WTC11 (cell line): ENCODE measurements at regions not wholly inside any gene's neighbourhood (a gene's known extent, or its start where the extent isn't known, plus 50 kb on each side); places are given as distances from the start of the nearest gene placed in this dataset.

Experiments used
- ATAC-seq: fragments of 200-7000 bp; cut with Tn5 transposase; 2 replicates; pipeline ENCODE4 v1.10.0; 2021; ENCODE audit warnings: mild to moderate bottlenecking, moderate library complexity
- CTCF ChIA-PET: fragments of 300-600 bp; sonication (Branson Sonifier 250); formaldehyde crosslinking; loops from one replicate; lab custom pipeline; 2021; ENCODE audit warnings: antibody characterized with exemption; lab: Charles Lee
- POLR2A ChIA-PET: fragments of 350-600 bp; sonication (Branson Sonifier 250); formaldehyde crosslinking; loops from one replicate; lab custom pipeline; 2021; ENCODE audit warnings: antibody characterized with exemption; lab: Charles Lee
- DNase-seq: peaks from one replicate; pipeline ENCODE4 v3.0.0; 2021; ENCODE audit warnings: low spot score
- H3K27ac Mint-ChIP-seq: 2 replicates; pipeline ENCODE4 v1.8.0; 2021; ENCODE audit warnings: mixed read lengths
- H3K27me3 Mint-ChIP-seq: 2 replicates; pipeline ENCODE4 v1.8.0; 2021; ENCODE audit warnings: low read depth, mild to moderate bottlenecking, moderate library complexity, mixed read lengths
- H3K36me3 Mint-ChIP-seq: 2 replicates; pipeline ENCODE4 v1.8.0; 2021; ENCODE audit warnings: mixed read lengths
- H3K4me1 Mint-ChIP-seq: 2 replicates; pipeline ENCODE4 v1.8.0; 2022; ENCODE audit warnings: mixed read lengths
- H3K4me3 Mint-ChIP-seq: 2 replicates; pipeline ENCODE4 v1.8.0; 2021; ENCODE audit warnings: mild to moderate bottlenecking, moderate library complexity, mixed read lengths
- H3K9me3 Mint-ChIP-seq: 2 replicates; pipeline ENCODE4 v1.8.0; 2021; ENCODE audit warnings: mixed read lengths
- ATF1 ChIP-seq: sonication (generic); formaldehyde crosslinking; IDR thresholded peaks from 2 replicates; pipeline ENCODE4 v1.8.1; 2023; ENCODE audit warnings: mild to moderate bottlenecking, moderate library complexity, missing genetic modification reagents
- CREM ChIP-seq: sonication (generic); formaldehyde crosslinking; IDR thresholded peaks from 2 replicates; pipeline ENCODE4 v1.8.1; 2022; ENCODE audit warnings: mild to moderate bottlenecking, missing genetic modification reagents, moderate library complexity
- GRHL2 ChIP-seq: fragments of 250-450 bp; sonication (Bioruptor Pico); IDR thresholded peaks from 2 replicates; pipeline ENCODE4 v1.8.0; 2022; ENCODE audit warnings: mild to moderate bottlenecking, moderate library complexity; ENCODE audit not compliant: insufficient replicate concordance, severe bottlenecking
- JAZF1 ChIP-seq: fragments of 250-450 bp; sonication (Bioruptor Pico); IDR thresholded peaks from 2 replicates; pipeline ENCODE4 v1.9.0; 2021; ENCODE audit warnings: moderate library complexity, mild to moderate bottlenecking, inconsistent platforms
- KAT7 ChIP-seq: sonication (generic); formaldehyde crosslinking; IDR thresholded peaks from 2 replicates; pipeline ENCODE4 v1.8.1; 2023; ENCODE audit warnings: missing genetic modification reagents, mild to moderate bottlenecking, borderline replicate concordance
- NR1H2 ChIP-seq: sonication (generic); formaldehyde crosslinking; IDR thresholded peaks from 2 replicates; pipeline ENCODE4 v1.9.0; 2021; ENCODE audit warnings: mild to moderate bottlenecking, moderate library complexity, missing genetic modification reagents
- PRRX2 ChIP-seq: fragments of 250-450 bp; sonication (Bioruptor Pico); IDR thresholded peaks from 2 replicates; pipeline ENCODE4 v1.8.0; 2021; ENCODE audit warnings: mild to moderate bottlenecking
- ZNF121 ChIP-seq: sonication (generic); formaldehyde crosslinking; IDR thresholded peaks from 2 replicates; pipeline ENCODE4 v1.8.0; 2023; ENCODE audit warnings: missing genetic modification reagents
- ZNF138 ChIP-seq: sonication (generic); formaldehyde crosslinking; conservative IDR thresholded peaks from 2 replicates; pipeline ENCODE4 v1.8.1; 2022; ENCODE audit warnings: mild to moderate bottlenecking, moderate library complexity, missing genetic modification reagents
- ZNF232 ChIP-seq: sonication (generic); formaldehyde crosslinking; IDR thresholded peaks from 2 replicates; pipeline ENCODE4 v1.8.0; 2022; ENCODE audit warnings: mild to moderate bottlenecking, missing genetic modification reagents
- ZNF317 ChIP-seq: sonication (generic); formaldehyde crosslinking; IDR thresholded peaks from 2 replicates; pipeline ENCODE4 v1.8.1; 2023; ENCODE audit warnings: low read depth, mild to moderate bottlenecking, moderate library complexity, missing genetic modification reagents, borderline replicate concordance
- ZNF396 ChIP-seq: fragments of 250-450 bp; sonication (Bioruptor Pico); IDR thresholded peaks from 2 replicates; pipeline ENCODE4 v1.8.0; 2021; ENCODE audit warnings: mild to moderate bottlenecking, moderate library complexity, borderline replicate concordance
- TF ChIP-seq, protein P1 (sequence below): sonication (generic); formaldehyde crosslinking; IDR thresholded peaks from 2 replicates; pipeline ENCODE4 v1.8.1; 2022; ENCODE audit warnings: mild to moderate bottlenecking, missing genetic modification reagents, moderate library complexity, borderline replicate concordance
- TF ChIP-seq, protein P2 (sequence below): sonication (generic); formaldehyde crosslinking; IDR thresholded peaks from 2 replicates; pipeline ENCODE4 v1.8.1; 2023; ENCODE audit warnings: mild to moderate bottlenecking, missing genetic modification reagents, moderate library complexity
- TF ChIP-seq, protein P3 (sequence below): sonication (generic); formaldehyde crosslinking; IDR thresholded peaks from 2 replicates; pipeline ENCODE4 v1.8.0; 2022; ENCODE audit warnings: mild to moderate bottlenecking, missing genetic modification reagents
- TF ChIP-seq, protein P4 (sequence below): sonication (generic); formaldehyde crosslinking; IDR thresholded peaks from 2 replicates; pipeline ENCODE4 v1.8.0; 2022; ENCODE audit warnings: mild to moderate bottlenecking, missing genetic modification reagents
- TF ChIP-seq, protein P5 (sequence below): sonication (generic); formaldehyde crosslinking; conservative IDR thresholded peaks from 2 replicates; pipeline ENCODE4 v1.8.1; 2023; ENCODE audit warnings: mild to moderate bottlenecking, low read depth, missing genetic modification reagents, moderate library complexity
- TF ChIP-seq, protein P6 (sequence below): sonication (generic); formaldehyde crosslinking; IDR thresholded peaks from 2 replicates; pipeline ENCODE4 v1.8.1; 2023; ENCODE audit warnings: mild to moderate bottlenecking, missing genetic modification reagents, borderline replicate concordance
- TF ChIP-seq, protein P7 (sequence below): fragments of 250-450 bp; sonication (Bioruptor Pico); IDR thresholded peaks from 2 replicates; pipeline ENCODE4 v1.9.0; 2021; ENCODE audit warnings: mild to moderate bottlenecking

DNA sequence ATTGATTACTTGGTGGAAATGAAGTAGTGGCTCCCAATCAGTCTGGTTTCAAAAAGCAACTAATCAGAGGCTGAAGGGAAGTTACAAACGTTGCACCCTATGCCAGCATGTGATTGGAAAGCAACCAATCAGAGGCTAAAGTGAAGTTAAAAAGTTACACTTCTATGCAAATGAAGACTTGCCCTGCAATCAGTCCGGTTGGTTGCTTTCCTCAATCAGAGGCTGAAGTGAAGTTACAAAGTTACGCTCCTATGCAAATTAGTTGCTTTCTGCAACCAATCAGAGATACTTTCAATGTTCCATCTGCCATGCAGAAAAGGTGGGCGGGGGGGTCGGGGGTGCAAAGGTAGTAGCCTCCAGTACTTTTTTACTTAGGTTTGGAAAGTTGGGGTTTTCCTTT lies 1077.1 kb downstream of the TYW1 start:
- peaks cover 23% of the 10 kb centered on the region for H3K9me3 Mint-ChIP-seq
- TF ChIP-seq NR1H2 (no peak), PRRX2 (CRISPR knock-in tag) (no peak), GRHL2 (CRISPR knock-in tag) (no peak), KAT7 (no peak), ZNF121 (no peak), ZNF138 (CRISPR knock-in tag) (no peak), ZNF317 (no peak), ZNF232 (CRISPR knock-in tag) (no peak), CREM (CRISPR knock-in tag) (no peak), ATF1 (CRISPR knock-in tag) (no peak), ZNF396 (CRISPR knock-in tag) (no peak), JAZF1 (CRISPR knock-in tag) (no peak)
- TF ChIP-seq, protein P1, sequence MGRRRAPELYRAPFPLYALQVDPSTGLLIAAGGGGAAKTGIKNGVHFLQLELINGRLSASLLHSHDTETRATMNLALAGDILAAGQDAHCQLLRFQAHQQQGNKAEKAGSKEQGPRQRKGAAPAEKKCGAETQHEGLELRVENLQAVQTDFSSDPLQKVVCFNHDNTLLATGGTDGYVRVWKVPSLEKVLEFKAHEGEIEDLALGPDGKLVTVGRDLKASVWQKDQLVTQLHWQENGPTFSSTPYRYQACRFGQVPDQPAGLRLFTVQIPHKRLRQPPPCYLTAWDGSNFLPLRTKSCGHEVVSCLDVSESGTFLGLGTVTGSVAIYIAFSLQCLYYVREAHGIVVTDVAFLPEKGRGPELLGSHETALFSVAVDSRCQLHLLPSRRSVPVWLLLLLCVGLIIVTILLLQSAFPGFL (CRISPR knock-in tag) = no peak
- TF ChIP-seq, protein P2, sequence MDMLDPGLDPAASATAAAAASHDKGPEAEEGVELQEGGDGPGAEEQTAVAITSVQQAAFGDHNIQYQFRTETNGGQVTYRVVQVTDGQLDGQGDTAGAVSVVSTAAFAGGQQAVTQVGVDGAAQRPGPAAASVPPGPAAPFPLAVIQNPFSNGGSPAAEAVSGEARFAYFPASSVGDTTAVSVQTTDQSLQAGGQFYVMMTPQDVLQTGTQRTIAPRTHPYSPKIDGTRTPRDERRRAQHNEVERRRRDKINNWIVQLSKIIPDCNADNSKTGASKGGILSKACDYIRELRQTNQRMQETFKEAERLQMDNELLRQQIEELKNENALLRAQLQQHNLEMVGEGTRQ (CRISPR knock-in tag) = no peak
- TF ChIP-seq, protein P3, sequence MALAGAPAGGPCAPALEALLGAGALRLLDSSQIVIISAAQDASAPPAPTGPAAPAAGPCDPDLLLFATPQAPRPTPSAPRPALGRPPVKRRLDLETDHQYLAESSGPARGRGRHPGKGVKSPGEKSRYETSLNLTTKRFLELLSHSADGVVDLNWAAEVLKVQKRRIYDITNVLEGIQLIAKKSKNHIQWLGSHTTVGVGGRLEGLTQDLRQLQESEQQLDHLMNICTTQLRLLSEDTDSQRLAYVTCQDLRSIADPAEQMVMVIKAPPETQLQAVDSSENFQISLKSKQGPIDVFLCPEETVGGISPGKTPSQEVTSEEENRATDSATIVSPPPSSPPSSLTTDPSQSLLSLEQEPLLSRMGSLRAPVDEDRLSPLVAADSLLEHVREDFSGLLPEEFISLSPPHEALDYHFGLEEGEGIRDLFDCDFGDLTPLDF (CRISPR knock-in tag) = no peak
- TF ChIP-seq, protein P4, sequence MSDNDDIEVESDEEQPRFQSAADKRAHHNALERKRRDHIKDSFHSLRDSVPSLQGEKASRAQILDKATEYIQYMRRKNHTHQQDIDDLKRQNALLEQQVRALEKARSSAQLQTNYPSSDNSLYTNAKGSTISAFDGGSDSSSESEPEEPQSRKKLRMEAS = no peak
- TF ChIP-seq, protein P5, sequence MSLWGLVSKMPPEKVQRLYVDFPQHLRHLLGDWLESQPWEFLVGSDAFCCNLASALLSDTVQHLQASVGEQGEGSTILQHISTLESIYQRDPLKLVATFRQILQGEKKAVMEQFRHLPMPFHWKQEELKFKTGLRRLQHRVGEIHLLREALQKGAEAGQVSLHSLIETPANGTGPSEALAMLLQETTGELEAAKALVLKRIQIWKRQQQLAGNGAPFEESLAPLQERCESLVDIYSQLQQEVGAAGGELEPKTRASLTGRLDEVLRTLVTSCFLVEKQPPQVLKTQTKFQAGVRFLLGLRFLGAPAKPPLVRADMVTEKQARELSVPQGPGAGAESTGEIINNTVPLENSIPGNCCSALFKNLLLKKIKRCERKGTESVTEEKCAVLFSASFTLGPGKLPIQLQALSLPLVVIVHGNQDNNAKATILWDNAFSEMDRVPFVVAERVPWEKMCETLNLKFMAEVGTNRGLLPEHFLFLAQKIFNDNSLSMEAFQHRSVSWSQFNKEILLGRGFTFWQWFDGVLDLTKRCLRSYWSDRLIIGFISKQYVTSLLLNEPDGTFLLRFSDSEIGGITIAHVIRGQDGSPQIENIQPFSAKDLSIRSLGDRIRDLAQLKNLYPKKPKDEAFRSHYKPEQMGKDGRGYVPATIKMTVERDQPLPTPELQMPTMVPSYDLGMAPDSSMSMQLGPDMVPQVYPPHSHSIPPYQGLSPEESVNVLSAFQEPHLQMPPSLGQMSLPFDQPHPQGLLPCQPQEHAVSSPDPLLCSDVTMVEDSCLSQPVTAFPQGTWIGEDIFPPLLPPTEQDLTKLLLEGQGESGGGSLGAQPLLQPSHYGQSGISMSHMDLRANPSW (CRISPR knock-in tag) = no peak
- TF ChIP-seq, protein P6, sequence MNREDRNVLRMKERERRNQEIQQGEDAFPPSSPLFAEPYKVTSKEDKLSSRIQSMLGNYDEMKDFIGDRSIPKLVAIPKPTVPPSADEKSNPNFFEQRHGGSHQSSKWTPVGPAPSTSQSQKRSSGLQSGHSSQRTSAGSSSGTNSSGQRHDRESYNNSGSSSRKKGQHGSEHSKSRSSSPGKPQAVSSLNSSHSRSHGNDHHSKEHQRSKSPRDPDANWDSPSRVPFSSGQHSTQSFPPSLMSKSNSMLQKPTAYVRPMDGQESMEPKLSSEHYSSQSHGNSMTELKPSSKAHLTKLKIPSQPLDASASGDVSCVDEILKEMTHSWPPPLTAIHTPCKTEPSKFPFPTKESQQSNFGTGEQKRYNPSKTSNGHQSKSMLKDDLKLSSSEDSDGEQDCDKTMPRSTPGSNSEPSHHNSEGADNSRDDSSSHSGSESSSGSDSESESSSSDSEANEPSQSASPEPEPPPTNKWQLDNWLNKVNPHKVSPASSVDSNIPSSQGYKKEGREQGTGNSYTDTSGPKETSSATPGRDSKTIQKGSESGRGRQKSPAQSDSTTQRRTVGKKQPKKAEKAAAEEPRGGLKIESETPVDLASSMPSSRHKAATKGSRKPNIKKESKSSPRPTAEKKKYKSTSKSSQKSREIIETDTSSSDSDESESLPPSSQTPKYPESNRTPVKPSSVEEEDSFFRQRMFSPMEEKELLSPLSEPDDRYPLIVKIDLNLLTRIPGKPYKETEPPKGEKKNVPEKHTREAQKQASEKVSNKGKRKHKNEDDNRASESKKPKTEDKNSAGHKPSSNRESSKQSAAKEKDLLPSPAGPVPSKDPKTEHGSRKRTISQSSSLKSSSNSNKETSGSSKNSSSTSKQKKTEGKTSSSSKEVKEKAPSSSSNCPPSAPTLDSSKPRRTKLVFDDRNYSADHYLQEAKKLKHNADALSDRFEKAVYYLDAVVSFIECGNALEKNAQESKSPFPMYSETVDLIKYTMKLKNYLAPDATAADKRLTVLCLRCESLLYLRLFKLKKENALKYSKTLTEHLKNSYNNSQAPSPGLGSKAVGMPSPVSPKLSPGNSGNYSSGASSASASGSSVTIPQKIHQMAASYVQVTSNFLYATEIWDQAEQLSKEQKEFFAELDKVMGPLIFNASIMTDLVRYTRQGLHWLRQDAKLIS (CRISPR knock-in tag) = no peak
- TF ChIP-seq, protein P7, sequence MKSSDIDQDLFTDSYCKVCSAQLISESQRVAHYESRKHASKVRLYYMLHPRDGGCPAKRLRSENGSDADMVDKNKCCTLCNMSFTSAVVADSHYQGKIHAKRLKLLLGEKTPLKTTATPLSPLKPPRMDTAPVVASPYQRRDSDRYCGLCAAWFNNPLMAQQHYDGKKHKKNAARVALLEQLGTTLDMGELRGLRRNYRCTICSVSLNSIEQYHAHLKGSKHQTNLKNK (CRISPR knock-in tag) = no peak
- TF ChIP-seq, all 79 proteins: peak for 0
- no peak overlapping the region for H3K27ac Mint-ChIP-seq
- H3K4me3 Mint-ChIP-seq = no peak overlapping the region
- H3K36me3 Mint-ChIP-seq = peaks cover 2% of the 10 kb centered on the region
- ATAC-seq (no peak), DNase-seq (no peak)
- no peaks in the 10 kb centered on the region for H3K4me1 Mint-ChIP-seq
- POLR2A ChIA-PET = no interaction called here
- CTCF ChIA-PET = interaction anchor here (1.7 kb wide), 1 partner anchor 11 kb away, joined by 4 read pairs; no protein-coding TSS in a partner anchor
- no peaks in the 10 kb centered on the region; the same call in 1 of the 2 replicates for H3K27me3 Mint-ChIP-seq
